ENCODE measurements at regions not wholly inside any gene's neighbourhood (a gene's known extent, or its start where the extent isn't known, plus 50 kb on each side); places are given as distances from the start of the nearest gene placed in this dataset.
"Not testable (repeated sequence)": the region's sequence is repeated elsewhere in the genome, so short reads cannot be mapped to it uniquely, and the experiment has no call there.

DNA sequence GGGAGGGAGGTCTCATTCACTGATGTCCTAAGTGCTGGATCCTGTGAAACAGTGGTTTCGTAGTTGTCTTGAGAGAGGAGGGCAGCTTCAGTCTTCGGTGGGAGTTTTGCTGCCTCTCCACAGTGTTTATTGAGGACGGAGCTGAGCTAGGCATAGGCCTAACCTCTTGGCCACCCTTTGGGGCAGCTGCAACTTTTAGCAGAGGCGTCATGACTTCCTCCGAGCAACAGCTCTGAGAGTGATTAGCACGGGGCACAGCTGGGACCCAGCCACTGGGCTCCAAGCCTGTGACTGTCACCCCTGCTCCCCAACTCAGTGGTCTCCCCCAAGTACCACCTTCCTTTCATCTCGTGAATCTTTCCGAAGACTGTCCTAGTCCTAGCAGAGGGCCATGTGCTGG is 139.9 kb upstream of the NCOR2 start:
- no peak for DNase-seq (ENCODE audit: low read depth in 3 of 3, low spot score in 1 of 3)

DNA sequence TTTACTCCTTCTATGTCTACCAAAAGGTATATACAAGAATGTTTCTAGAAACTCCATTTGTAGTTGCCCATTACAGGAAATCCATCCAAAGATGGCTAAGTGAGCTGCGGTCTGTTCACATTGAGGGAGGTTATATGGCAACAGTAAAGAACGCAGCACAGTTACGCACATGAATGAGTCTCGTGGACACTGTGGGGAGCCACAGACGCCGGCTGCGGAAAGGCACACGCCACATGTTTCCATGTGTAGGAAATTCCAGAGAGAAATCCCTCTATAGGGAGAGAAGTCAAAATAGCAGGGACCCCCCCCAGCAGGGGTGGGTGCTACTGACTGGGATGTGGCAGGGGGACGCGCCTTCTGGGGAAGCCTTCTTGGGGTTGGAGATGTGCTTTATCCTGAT is 139.0 kb upstream of the NCOR2 start:
- no peak for DNase-seq (ENCODE audit: low read depth in 3 of 3, low spot score in 1 of 3)

DNA sequence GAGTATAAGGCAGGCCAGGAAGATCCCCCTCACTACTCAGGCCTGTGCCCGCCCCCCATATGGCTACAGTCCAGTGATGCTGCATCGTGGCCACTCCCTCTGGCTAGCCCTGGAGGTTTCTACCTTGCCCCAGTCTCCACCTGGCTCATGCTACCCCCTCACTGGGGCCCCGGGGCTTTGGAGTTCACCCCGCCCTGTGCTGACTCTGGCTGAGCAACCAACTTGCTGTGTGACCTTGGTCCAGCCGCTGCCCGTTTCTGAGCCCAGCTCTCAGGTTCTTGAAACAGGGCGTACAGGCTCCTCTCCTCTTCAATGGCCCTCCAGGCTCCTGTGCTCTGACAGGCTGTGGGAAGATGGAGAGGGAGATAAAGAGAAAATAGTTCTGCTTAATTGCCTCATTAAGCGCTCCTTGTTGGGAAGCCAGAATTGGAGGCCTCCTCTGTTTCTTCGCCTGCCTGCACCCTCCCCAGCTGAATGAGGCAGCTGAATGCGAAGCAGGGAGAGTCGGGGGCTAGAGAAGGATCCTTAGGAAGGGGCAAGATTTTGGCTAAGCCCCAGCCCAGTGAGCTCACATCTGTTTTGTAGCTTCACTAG is 138.2 kb upstream of the NCOR2 start:
- no peak for DNase-seq (ENCODE audit: low read depth in 3 of 3, low spot score in 1 of 3)

DNA sequence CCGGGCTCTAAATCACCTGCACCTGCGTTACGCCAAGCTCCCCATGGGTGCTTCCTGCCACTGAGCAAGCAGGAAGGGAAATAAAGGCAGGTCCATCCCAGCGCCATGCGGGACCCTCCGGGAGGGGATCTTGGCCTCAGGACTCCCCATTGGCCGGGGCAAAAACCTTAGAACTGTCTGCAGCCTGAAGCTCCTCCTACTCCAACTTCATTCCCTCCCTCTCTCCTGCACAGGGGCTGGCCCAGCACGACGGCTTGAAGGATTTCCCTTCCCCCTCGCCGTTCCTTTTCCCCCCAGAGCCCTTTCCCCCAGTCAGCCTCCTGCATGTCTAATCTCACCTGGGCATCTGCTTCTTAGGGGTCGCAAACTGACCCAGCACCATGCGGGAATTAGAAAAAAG is 137.2 kb upstream of the NCOR2 start:
- DNase-seq (ENCODE audit: low read depth in 3 of 3, low spot score in 1 of 3), result no peak

DNA sequence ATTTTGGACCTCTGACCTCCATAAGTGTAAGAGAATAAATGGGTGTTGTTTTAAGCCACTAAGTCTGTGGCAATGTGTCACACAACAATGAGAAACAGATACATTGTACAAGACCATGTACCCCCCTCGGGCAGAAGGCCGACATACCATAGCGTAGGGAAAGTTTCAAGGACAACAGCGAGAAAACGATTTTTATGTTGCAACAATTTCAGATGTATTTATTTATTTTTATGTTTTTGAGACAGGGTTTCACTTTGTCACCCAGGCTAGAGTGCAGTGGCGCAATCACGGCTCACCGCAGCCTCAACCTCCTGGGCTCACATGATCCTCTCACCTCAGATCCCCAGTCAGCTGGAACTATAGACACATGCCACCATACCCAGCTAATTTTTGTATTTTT is 136.4 kb upstream of the NCOR2 start:
- no peak for DNase-seq (ENCODE audit: low read depth in 3 of 3, low spot score in 1 of 3)

DNA sequence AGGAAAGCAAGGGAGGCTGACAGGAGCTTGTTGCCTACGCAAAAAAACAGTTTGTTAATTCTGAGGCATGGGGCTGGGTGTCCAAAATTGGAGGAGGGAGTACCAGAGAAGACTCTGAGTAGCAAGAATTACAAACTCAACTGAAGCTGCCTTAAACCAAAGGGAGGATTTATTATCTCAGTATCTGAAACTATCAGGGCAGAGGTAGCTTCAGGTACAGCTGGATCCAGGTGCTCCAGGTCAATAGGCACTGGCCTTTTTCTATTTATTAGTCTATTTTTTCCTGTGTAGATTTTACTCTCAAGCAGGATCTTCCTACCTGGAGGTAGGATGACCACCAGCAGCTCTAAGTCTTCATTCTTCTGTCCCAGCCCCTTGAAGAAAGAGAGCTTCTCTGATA is 135.3 kb upstream of the NCOR2 start:
- DNase-seq (ENCODE audit: low read depth in 3 of 3, low spot score in 1 of 3), result no peak

DNA sequence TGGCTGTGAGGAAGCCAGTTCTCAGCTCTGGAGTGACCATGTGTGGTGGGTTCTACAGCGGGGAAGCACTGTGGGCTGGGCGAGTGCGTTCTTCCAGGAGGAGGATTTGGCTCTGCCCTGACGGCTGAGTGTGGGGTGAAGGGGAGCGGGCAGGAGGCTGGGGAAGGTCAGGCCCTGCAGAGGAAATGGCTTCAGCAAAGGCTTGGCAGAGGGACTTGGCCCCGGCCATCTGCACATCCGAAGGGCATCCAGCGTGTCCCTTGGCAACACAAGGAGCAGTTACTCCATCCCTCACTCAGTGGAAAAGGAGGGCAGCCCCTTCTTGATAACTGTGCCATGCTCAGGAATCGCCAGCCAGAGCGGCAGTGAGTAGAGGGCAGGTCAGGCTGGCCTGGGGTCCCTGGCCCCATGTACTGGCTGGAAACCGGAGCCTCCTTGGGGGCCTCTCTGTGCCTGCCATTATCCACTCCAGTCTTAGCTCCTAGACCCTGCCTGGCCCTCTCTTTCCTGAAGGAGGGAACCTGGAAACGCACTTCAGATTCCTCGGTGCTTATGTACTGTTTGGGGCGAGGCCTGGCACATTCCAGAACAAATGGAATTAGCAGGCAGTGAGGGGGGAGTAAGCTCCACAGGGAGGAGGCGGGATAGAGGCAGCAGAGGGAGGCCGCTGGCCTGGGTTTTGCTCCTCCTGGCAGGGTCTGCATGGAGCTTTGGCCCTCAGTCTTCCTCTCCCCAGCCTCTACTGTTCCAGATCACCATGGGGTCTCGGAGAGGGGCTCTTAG is 133.6 kb upstream of the NCOR2 start:
- DNase-seq (ENCODE audit: low read depth in 3 of 3, low spot score in 1 of 3), result no peak

DNA sequence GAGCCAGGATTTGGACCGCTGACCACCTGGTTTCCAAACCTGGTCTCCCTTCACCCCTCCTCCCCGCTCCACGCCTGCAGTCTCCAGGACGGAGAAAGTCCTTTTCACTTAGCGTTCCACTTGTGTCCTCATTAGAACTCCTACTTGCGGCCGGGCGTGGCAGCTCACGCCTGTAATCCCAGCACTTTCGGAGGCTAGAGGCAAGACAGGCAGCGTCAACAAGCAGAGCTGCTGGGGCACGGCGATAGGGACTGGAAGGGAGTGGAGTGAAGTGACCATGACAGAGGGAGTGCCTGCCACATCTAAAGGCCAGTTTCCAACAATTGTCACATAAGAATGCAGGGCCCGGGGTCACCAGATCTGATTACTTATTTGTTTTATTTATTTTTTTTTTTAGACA is 132.5 kb upstream of the NCOR2 start:
- no peak for DNase-seq (ENCODE audit: low read depth in 3 of 3, low spot score in 1 of 3)

DNA sequence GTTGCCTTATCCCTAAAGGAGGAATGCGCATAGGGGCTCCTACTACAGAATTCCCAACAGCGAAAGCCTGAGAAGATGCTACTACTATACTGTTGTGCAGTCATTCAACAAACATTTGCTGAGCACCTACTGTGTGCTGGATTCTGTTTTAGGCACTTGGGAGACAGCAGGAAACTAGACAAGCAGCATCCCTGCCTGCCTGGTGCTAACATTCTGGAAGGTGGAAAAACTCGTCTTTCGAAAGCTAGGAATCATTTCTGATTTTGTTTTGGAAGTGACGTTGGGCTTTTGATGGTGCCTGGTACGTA is 131.5 kb upstream of the NCOR2 start:
- no peak for DNase-seq (ENCODE audit: low read depth in 3 of 3, low spot score in 1 of 3)

DNA sequence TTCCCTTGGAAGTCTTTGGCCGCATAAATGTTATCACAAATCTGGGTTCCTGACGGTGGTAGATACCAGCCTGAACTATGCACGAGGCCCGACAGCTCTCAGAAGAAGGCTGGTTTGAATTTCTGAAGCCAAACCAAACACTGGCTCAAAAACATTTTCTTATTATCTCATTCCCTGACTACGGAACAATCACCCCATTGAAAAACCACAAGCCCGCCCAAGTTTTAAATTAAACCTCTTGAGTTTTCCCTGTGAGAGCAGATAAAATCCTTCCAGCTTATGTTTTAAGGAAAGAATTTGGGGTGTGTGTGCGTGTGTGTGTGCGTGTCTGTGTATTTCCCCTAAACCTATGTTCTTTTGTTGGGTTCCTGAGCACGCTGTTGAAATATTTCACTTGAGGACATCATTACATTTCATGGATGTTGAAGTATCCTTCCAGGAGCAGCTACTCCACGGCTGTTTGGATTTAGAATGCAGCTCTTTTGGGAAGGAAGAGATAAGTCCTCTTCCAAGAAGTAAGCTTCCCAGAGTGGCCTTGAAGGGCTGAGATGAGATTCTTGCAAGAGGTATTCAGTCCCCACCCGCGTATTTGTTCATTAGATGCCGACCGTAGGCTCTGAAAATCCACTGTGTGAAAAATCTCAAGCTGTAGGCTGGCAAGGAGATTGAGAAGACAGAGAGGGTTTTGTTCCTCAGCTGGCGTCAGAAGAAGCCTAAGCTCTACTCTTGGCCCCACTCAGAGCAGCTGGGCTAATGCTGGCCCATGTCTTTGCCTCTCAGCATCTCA is 131.0 kb upstream of the NCOR2 start:
- DNase-seq (ENCODE audit: low read depth in 3 of 3, low spot score in 1 of 3), result no peak

DNA sequence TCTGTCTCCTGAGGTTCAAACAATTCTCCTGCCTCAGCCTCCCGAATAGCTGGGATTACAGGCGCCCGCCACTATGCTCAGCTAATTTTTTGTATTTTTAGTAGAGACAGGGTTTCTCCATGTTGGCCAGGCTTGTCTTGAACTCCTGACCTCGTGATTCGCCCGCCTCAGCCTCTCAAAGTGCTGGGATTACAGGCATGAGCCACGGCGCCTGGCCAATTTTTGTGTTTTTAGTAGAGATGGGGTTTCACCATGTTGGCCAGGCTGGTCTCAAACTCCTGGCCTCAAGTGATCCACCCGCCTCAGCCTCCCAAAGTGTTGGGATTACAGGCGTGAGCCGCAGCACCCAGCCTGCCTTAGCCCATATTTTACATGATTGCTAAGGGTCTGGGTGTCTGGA is 130.3 kb upstream of the NCOR2 start:
- not testable (repeated sequence) for DNase-seq (ENCODE audit: low read depth in 3 of 3, low spot score in 1 of 3)

DNA sequence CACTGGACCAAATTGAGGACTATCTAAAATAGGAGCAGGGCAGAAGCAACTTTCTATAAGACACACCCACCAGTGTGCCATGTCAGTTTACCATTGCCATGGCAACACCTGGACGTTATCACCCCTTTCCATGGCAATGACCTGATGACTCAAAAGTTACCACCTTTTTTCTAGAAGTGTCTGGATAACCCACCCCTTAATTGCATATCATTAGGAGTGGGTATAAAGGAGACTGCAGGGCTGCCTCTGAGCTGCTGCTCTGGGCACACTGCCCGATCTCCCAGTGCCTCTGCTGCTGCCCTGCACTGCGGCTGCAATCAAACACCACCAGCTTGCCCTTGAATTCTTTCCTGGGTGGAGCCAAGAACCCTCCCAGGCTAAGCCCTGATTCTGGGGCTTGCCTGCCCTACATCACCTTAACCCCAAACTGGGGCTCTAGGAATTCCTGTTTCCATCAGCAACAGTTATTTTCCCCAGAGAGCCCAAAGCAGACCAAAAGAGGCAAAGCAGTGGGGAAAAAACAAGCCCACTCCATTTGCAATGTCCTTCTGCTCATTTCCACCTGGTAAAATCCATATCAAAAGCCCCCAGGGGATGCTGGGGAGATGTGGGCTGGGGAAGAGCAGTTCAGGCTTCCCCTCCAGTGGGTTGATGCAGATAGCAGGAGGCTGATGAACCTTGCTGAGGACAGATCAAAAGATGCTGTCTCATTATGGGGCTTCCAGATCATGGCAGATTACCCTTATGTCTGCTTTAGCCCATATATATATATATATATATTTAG is 129.5 kb upstream of the NCOR2 start:
- no peak for DNase-seq (ENCODE audit: low read depth in 3 of 3, low spot score in 1 of 3)

DNA sequence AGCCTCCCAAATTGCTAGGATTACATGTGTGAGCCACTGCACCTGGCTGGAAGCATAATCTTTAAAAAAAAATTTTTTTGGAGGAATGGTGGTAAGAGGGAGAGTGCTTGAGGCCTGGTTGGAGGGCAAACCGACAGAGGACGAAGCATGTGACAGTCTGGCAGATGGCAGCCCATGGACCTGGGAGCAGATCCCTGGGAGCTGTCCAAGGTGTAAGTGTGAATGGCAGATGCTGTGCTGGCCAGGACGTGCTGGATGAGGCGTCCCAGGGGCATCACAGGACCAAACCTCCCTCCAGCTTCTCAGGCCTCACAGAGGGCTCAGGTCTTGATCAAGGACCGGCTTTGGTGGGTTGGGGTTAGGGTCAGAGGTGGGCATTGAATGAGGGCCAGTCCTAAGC is 128.4 kb upstream of the NCOR2 start:
- no peak for DNase-seq (ENCODE audit: low read depth in 3 of 3, low spot score in 1 of 3)

DNA sequence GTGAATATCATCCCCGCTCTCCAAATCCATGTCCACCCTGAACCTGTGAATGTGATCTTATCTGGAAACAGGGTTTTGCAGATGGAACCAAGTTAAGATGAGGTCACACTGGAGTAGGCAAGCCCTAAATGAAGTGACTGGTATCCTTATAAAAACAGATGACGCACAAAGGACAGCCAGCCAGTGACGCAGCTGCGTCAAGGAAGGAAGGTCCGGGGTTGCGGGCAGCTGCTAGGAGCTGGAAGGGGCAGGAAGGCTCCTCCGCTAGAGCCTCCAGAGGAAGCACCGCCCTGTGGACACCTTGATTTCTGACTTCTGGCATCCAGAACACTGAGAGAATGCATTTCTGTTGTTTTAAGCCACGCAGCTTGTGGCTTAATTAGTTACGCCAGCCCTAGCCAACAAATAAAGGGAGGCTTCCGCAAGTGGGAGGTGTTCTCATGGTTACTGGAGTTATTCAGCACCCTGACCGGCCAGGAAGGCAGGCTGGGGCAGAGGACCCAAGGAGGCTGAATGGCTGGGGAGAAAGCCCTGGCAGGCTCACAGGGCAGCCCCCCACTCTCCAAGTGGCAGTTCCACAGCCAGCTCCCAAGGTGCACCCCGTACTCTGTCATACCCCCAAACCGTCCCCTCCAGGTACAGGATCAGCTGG is 127.6 kb upstream of the NCOR2 start:
- DNase-seq (ENCODE audit: low read depth in 3 of 3, low spot score in 1 of 3), result no peak

DNA sequence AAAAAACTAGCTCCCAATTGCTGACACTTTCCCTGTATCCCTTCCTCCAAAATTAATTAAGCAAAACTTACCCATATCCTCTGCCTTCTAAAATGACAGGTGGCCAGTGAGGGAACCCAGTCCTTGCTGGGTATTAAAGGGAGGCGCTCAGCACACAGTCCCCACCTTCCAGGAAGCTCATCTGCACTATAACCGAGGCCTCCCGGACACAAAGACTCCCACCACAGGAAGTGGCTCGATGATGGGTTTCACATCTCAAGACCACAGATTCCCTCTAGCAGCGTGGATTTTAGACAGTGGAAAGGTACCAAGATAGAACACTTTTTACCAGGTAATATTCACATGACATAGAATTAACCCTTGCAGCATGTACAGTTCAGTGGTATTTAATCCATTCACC is 126.8 kb upstream of the NCOR2 start:
- no peak for DNase-seq (ENCODE audit: low read depth in 3 of 3, low spot score in 1 of 3)

DNA sequence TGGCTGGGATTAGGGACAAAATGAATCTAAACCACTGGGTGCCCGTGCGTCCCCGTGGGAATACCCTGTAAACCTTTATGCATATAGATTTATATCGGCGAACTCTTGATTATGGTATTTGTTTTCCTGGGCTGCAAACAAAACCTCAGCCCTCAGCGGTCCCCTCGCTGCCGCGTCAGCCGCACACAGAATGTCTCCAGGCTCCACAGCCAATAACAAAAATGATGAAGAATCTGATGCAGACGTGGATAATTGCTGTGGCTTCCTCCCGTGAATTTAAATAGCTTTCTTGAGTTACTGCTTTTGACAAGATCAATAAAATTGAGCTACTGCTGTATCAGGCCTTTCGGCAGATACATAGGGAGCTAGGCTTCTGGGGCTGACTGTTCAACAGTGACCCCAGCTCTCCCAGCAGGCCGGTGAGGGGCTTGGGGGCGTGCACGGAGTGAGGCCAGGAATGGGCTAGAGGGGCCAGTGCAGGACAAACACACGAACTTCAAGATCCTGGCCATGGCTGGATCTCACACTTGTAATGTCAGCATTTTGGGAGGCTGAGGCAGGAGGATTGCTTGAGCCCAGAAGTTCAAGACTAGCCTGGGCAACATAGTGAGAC is 125.8 kb upstream of the NCOR2 start:
- DNase-seq (ENCODE audit: low read depth in 3 of 3, low spot score in 1 of 3), result no peak

DNA sequence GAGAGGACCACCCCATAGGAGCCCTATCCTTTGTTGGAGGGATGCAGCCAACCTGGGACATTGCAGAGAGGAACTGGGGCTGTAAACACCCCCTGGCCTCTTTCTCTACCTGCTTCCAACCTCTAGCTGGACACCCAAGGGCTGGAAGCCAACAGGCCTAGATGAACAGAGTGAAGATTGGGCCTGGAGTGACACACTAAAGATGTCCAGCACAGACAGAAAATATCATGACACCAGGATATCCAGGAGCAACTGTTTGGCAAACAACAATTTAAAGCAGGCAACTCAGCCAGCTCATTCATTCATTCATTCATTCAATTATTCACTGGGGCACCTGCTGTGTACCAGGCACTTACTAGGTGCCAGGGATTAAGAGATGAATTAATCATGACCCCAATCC is 125.0 kb upstream of the NCOR2 start:
- DNase-seq (ENCODE audit: low read depth in 3 of 3, low spot score in 1 of 3), result no peak

DNA sequence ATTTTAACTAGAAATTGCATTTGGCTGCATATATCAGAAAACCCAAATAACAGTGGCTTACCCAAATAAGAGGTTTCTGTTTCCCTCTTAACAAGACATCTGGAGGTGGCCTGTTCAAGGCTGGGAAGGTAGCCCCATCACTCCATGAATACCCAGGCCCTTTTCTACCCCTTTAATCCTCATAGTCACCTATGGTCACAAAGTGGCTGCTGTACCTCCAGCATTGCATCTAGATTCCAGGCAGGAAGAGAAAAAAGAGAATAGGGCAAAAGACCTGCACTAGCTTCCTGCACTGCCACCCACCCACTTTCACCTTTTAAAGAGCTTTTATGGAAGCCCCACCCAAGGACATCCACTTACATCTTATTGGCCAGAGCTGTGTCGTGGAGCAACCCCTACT is 124.0 kb upstream of the NCOR2 start:
- no peak for DNase-seq (ENCODE audit: low read depth in 3 of 3, low spot score in 1 of 3)

DNA sequence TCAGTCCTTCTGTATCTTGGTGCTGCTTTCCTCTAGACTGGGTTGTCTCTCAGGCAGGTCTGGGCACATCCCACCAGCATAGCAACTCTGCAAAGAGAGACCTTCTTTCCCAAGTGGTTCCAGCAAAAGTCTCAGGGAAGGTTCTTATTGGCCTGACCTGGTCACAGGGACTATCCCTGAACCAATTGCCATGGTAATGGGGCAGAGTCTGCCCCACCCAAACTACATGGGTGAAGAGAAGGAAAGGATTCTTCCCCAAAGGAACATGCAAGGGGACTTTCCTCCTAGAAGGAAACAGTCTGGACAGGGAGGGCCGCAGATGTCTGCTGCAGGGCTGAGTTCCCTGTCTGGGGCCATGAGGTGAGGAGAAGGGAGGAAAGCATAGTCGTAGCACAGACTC is 122.2 kb upstream of the NCOR2 start:
- no peak for DNase-seq (ENCODE audit: low read depth in 3 of 3, low spot score in 1 of 3)

DNA sequence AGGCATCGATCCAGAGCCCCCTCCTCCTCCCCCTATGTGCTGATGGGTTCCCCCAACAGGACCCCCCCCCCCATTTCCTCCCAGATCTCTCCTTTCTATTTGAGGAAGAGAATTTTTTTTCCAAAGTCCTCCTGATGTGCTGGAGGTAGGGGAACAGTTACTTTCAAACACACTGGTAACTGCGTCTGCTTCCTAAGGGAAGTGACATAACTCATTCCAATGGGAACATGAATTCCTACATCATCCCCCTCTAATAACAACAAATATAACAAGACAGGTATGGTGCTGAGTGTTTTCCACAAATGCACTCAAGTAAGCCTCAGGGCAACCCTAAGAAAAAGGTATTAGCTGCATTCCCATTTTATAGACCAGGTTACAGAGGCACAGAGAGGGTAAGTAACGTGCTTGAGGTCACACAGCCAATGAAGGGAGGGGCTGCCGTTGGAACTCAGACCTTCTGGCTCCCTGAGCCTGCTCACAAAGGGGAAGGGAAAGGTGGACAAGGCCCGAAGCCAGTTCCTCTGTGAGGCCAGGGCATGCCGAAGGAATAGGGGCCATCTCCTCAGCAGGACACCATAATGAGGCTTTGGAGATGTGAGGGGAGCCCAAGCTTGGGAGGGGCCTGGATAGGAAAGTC is 121.1 kb upstream of the NCOR2 start:
- DNase-seq (ENCODE audit: low read depth in 3 of 3, low spot score in 1 of 3), result no peak

Data from stimulated activated CD4-positive, alpha-beta T cell treated with anti-CD3 and anti-CD28 coated beads, TNF-alpha, amount 100 ng/mL, for 1 hour (primary cell).